Right renal pelvis (tissue), 4 donors: ENCODE measurements at regions not wholly inside any gene's neighbourhood (a gene's known extent, or its start where the extent isn't known, plus 50 kb on each side); places are given as distances from the start of the nearest gene placed in this dataset.

ENCODE experiments used
- DNase-seq, 4 donors: peaks; one replicate each; pipeline ENCODE4 v3.0.0-alpha.2; 2013; ENCODE audit warnings: low read depth in 4 of 4, low spot score in 3 of 4, missing footprints in 1 of 4

GRCh38 chr6:156169371-156169770, 607.8 kb upstream of the ARID1B start:
- no peak for DNase-seq

DNA sequence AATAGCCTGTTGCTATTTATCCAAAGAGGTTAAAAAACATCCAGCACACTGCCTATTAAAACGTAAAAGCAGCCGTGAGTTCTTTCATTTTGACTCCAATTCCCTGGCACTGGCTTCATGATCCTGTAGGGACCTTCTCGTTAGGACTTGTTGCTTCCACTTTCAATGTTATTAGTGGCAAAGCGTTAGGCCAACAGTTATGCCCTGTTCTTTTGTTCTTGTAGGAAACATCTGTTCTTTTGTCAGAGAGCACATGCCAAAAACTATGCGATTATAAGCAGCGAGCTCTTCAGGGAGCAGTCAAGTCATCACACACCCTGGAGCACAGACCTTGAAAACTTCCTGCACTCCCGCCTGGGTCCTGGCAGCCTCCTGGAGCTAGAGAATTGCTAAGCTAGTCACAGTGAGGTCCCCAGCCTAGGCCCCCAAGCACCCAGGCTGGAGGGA, 609.5 kb upstream of the ARID1B start:
- peak in 1 of 4 donors; percentile 10 for DNase-seq

DNA sequence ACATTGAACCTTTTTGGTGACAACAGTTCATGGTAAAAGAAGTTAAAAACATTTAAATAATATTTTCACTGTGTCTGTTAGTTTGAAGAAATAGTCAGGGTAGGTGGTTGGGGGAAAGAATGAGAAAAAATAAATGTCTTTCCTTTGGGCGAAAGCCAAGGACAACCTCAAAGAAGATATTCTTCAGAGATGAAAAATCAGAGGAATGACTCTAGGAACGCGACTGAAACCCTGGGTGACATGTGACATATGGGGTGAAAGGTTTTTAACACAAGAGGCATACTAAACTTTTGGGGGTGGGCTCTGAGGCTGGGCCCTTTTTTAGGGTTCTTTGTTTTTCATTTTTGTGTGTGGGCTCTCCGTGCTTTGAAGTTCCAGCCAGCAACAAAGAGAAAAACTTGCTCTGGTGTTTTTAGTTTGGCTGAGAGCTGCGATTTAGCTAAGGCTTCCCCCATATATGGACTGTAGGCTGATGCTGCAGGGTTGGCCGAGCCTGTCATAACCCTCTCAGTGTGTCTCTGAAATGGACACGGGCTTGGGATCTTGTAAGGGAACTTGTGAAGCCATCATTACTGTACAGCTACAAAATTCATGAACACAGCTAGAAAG, 610.1 kb upstream of the ARID1B start:
- DNase-seq, result peak in 1 of 4 donors; percentile 10

DNA sequence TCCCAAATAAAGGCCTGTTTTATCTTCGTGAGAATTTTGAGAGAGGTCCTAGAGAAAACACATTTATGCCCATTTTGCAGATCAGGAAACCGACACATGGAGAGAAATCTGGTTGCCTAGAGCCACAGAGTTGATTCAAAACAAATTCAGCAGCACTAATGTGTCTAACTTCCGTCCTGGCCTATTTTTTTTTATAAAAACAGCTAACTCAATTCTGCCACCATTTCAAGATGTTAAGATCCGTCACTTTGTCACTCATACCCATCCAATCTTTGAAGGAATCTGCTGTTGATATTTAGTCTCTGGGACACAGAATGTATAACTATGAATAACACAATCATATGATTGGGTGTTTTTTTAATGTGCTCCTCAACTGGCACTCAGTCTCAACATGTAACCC, 611.1 kb upstream of the ARID1B start:
- DNase-seq, result no peak

- peak in 1 of 4 donors; percentile 4 for DNase-seq
Observed at GRCh38 chr6:156164701-156165452, 612.3 kb upstream of the ARID1B start.

GRCh38 chr6:156163311-156163710, 613.9 kb upstream of the ARID1B start:
- DNase-seq, result no peak

DNA sequence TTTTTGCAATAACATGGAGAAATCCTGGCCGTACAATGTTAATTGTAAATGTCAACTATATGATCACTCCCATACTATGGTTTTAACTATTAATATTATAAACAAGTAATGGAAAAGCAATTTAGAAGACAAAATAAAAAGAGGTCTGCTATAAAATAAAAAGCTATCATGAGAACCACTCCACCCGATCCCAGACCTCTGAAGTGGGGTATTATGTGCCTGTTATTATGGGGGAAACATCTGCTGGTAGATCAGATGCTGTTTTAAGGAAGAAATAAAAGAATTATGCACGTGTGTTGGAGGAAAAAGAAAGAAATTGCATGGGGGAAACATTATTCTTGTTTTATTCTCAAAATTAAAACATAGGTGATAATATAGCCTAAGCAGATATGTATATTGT, 615.7 kb upstream of the ARID1B start:
- DNase-seq, result no peak

- no peak for DNase-seq
Observed at GRCh38 chr6:156160795-156161165, 616.4 kb upstream of the ARID1B start.

DNA sequence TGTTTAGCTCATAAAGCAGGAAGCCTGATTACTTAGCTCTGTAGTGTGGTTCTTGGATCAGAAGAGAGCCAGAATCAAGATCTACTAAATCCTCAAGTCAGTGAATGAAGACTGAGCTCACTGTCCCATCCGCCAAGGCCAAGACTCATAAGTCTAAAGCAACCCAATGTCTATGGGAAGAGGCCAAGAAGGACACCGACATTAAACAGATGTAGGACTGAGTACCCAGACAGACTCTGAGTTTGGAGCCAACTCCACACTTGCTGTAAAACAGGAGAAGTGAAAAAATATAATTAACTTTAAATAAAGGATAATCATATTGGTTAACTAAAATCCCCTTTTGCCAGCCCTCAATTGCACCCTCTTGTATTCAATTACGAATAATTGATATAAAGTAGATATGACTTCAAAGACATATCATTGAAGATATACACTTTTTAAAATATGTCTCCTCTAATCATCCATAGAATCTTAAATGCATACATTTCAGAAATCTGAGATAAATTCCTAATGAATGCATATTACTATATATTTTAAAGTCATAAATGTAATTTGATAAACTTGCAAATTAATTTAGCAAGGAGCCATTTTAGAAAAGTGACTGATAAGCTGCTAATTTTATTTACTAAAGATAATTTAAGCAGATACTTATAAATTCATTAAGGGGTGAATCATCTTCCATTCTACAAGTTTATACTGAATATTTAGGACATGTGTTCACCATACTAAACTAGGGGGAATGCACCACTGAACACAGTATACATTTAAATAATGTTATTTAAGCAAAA, 617.0 kb upstream of the ARID1B start:
- no peak for DNase-seq

- DNase-seq, result no peak
Observed at GRCh38 chr6:156154896-156155295, 622.3 kb upstream of the ARID1B start.

- no peak for DNase-seq
Observed at GRCh38 chr6:156150391-156150790, 626.8 kb upstream of the ARID1B start.

- DNase-seq, result no peak
Observed at GRCh38 chr6:156146891-156147290, 630.3 kb upstream of the ARID1B start.

DNA sequence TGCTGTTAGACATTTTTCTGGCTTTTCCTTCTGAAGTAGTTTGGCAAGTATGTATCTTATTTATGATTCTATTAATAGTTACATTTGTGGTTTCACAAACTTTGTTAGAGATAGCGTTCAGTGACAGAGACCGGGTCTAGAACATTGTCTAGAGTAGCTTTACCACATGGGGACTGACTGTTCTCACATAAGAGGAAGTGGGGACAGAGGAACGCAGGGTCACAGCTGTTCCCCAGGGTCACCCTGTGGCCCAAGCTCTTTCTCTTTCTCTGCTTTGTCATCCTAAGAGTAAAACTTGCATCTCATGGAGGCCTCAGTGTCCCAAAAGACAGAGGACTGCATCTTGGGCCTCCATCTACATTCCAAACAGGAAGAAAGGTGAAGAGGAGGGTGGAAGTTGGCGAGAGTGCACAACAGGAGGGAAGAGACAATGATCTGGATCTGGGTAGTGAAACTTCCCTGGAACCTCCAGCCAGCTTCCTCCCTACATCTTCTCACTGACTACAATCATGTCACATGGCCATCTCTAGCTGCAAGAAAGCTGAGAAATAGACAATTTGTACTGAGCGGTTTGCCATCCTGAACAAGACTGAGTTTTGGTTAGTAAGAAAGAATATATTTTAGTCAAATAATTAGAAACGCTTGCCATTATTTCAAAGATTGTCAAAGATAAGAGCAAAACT, 645.8 kb upstream of the ARID1B start:
- DNase-seq, result no peak

DNA sequence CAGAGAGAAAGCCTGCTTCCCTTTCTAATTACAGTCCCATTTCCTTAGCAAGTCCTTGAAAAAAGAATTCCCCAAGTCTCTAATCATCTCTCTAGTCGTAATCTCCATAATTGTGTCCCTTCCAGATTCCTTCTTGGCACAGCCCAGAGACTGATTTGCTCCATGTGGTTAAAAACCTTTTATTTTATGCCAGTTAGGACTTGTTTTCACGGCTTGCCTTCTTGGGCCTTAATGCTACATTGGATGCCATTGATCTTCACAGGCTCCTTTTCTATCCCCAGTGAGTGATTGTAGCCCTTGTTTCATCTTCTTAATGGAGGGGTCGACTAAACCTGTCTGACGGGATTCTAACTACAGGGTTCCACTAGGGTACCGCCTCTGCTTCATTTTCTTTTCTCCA, 650.6 kb upstream of the ARID1B start:
- DNase-seq, result no peak

DNA sequence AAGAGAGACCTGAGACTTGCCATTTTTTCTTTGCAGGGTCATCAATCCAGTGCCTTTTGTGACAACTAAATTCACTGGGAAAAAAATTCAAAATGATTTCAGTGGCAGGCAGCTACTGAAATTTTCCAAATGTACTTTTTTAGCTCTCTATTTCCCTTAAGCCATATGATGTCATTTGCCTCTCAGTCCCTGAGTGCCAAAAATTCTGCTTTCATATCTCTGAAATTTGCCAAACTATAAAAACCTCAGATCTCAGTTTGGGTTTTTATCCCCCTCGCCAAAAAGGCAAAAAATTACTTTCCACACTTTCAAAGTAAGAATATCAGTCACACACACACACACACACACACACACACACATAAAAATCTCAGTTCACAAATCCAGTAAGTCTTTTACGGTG, 651.3 kb upstream of the ARID1B start:
- no peak for DNase-seq

- DNase-seq, result no peak
Observed at GRCh38 chr6:156123731-156124130, 653.4 kb upstream of the ARID1B start.

GRCh38 chr6:156121973-156122372, 655.2 kb upstream of the ARID1B start:
- no peak for DNase-seq

- DNase-seq, result no peak
Observed at GRCh38 chr6:156114541-156114940, 658.9 kb upstream of the NOX3 start.

GRCh38 chr6:156113631-156114030, 658.0 kb upstream of the NOX3 start:
- no peak for DNase-seq

DNA sequence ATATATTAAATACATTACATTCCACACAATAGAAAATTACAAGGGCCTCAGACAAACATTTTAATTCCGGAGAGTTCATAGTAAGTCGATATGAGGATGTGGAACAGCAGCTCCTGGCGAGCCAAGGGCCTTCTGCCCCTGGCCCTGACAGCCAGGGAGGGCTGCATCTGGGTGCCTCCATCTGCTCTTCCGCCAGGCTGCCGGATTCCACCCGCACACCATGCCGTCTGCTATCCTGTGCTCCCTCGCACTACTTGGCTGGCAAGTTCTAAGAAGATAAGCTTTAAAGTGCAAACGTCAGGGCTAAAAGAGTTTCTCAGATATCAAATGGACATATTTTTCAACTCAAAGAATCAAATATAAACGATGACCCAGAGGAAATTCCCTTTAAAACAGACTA, 656.3 kb upstream of the NOX3 start:
- no peak for DNase-seq

- DNase-seq, result no peak
Observed at GRCh38 chr6:156110249-156110648, 654.6 kb upstream of the NOX3 start.
